H1 (cell line): ENCODE measurements at regions not wholly inside any gene's neighbourhood (a gene's known extent, or its start where the extent isn't known, plus 50 kb on each side); places are given as distances from the start of the nearest gene placed in this dataset.

Experiments used
- CTCF ChIA-PET: fragments of 300-600 bp; sonication (Branson Sonifier 250); formaldehyde crosslinking; loops from one replicate; lab custom pipeline; 2021; ENCODE audit not compliant: partially characterized antibody; lab: Charles Lee
- POLR2A ChIA-PET: fragments of 300-600 bp; sonication (Branson Sonifier 250); formaldehyde crosslinking; loops from one replicate; lab custom pipeline; 2021; ENCODE audit warnings: inconsistent platforms; ENCODE audit not compliant: partially characterized antibody; lab: Charles Lee
- DNase-seq, 2 experiments: peaks; one replicate each; pipeline versions ENCODE4 v3.0.0 to v3.0.0-alpha.2; 2010 to 2022; ENCODE audit warnings: low spot score in 2 of 2, low read depth in 1 of 2, mixed read lengths in 1 of 2
- FAIRE-seq: peaks from 2 replicates; lab custom pipeline; 2011; peaks lifted over from hg19 to GRCh38; lab: Jason Lieb, UNC
- H2AFZ ChIP-seq: 2 replicates; pipeline ENCODE4 v1.8.1; 2012; ENCODE audit warnings: low read length, inconsistent platforms
- H2AK5ac ChIP-seq: 2 replicates; pipeline ENCODE4 v1.6.1; 2013; ENCODE audit warnings: low read depth, low read length
- H2BK120ac ChIP-seq: replicated peaks from 2 replicates; pipeline ENCODE3; 2013; ENCODE audit warnings: low read depth, low read length, inconsistent platforms
- H2BK12ac ChIP-seq: 2 replicates; pipeline ENCODE4 v1.6.1; 2013; ENCODE audit warnings: low read depth, low read length
- H2BK15ac ChIP-seq: 2 replicates; pipeline ENCODE4 v1.6.1; 2013; ENCODE audit warnings: low read length
- H2BK20ac ChIP-seq: 2 replicates; pipeline ENCODE4 v1.6.1; 2013; ENCODE audit warnings: low read length
- H2BK5ac ChIP-seq: 2 replicates; pipeline ENCODE4 v1.6.1; 2013; ENCODE audit warnings: low read depth, low read length
- H3K14ac ChIP-seq: 2 replicates; pipeline ENCODE4 v1.6.1; 2013; ENCODE audit warnings: inconsistent platforms; ENCODE audit not compliant: insufficient read length
- H3K18ac ChIP-seq: 2 replicates; pipeline ENCODE4 v1.6.1; 2013; ENCODE audit warnings: low read length; ENCODE audit errors: extremely low read depth
- H3K23ac ChIP-seq: 2 replicates; pipeline ENCODE4 v1.6.1; 2013; ENCODE audit warnings: inconsistent platforms; ENCODE audit not compliant: insufficient read length
- H3K23me2 ChIP-seq: 2 replicates; pipeline ENCODE4 v1.6.1; 2013; ENCODE audit warnings: low read depth, low read length
- H3K27ac ChIP-seq: 2 replicates; pipeline ENCODE4 v1.6.1; 2011; ENCODE audit warnings: low read depth, low read length, inconsistent platforms
- H3K27me3 ChIP-seq, 4 experiments: replicated peaks in 1 of 4; 1 replicate in 1 of 4; 2 replicates in 3 of 4; pipeline versions ENCODE4 v1.6.1 to v1.8.1; 2011 to 2013; ENCODE audit warnings: low read length in 3 of 4, mild to moderate bottlenecking in 3 of 4, inconsistent platforms in 2 of 4, mixed read lengths in 2 of 4, moderate library complexity in 1 of 4; ENCODE audit not compliant: control insufficient read depth in 3 of 4, insufficient read depth in 3 of 4; ENCODE audit errors: extremely low read depth in 1 of 4
- H3K36me3 ChIP-seq, 4 experiments: 2 replicates each; pipeline versions ENCODE4 v1.6.1 to v1.8.1; 2011 to 2013; ENCODE audit warnings: mild to moderate bottlenecking in 4 of 4, low read length in 3 of 4, moderate library complexity in 2 of 4, control low read depth in 1 of 4, inconsistent platforms in 1 of 4; ENCODE audit not compliant: insufficient read depth in 4 of 4, control insufficient read depth in 2 of 4
- H3K4ac ChIP-seq: replicated peaks from 2 replicates; pipeline ENCODE3; 2013; ENCODE audit warnings: low read length, low read depth, mixed read lengths, inconsistent platforms; ENCODE audit not compliant: insufficient read length
- H3K4me1 ChIP-seq, 4 experiments: replicated peaks in 1 of 4; 1 replicate in 1 of 4; 2 replicates in 3 of 4; pipeline versions ENCODE4 v1.6.1 to v1.8.1; 2011 to 2013; ENCODE audit warnings: low read length in 3 of 4, inconsistent platforms in 2 of 4, mixed read lengths in 1 of 4; ENCODE audit not compliant: insufficient read depth in 4 of 4, control insufficient read depth in 3 of 4
- H3K4me2 ChIP-seq, 2 experiments: 2 replicates each; pipeline versions ENCODE4 v1.6.1 to v1.8.1; 2011 to 2013; ENCODE audit warnings: low read depth in 2 of 2, low read length in 2 of 2, control low read depth in 1 of 2, inconsistent platforms in 1 of 2, mild to moderate bottlenecking in 1 of 2; ENCODE audit not compliant: insufficient read depth in 1 of 2
- H3K4me3 ChIP-seq, 4 experiments: fragments of 200-600, 300-600 bp in 1 of 4; sonication (generic), shearing (Covaris generic), sonication (Bioruptor Twin) in 1 of 4; 2 replicates each; pipeline versions ENCODE4 v1.5.1 to v1.8.1; 2011 to 2016; ENCODE audit warnings: low read length in 4 of 4, low read depth in 3 of 4, control low read depth in 2 of 4, inconsistent platforms in 2 of 4, mild to moderate bottlenecking in 2 of 4, mixed read lengths in 1 of 4, moderate library complexity in 1 of 4; ENCODE audit not compliant: insufficient read depth in 2 of 4; ENCODE audit errors: extremely low read depth in 1 of 4
- H3K56ac ChIP-seq: replicated peaks from 2 replicates; pipeline ENCODE3; 2013; ENCODE audit warnings: low read depth, mild to moderate bottlenecking, mixed read lengths, low read length, inconsistent platforms; ENCODE audit not compliant: insufficient read length
- H3K79me1 ChIP-seq: 2 replicates; pipeline ENCODE4 v1.6.1; 2013; ENCODE audit warnings: low read depth, low read length, control low read depth
- H3K79me2 ChIP-seq, 2 experiments: 2 replicates each; pipeline versions ENCODE4 v1.6.1 to v1.8.1; 2012 to 2013; ENCODE audit warnings: low read length in 2 of 2, mild to moderate bottlenecking in 2 of 2, inconsistent platforms in 1 of 2; ENCODE audit not compliant: insufficient read depth in 2 of 2, control insufficient read depth in 1 of 2
- H3K9ac ChIP-seq, 4 experiments: replicated peaks in 1 of 4; 1 replicate in 1 of 4; 2 replicates in 3 of 4; pipeline versions ENCODE4 v1.6.1 to v1.8.1; 2011 to 2013; ENCODE audit warnings: low read depth in 3 of 4, low read length in 3 of 4, control low read depth in 2 of 4, mild to moderate bottlenecking in 2 of 4, moderate library complexity in 2 of 4, inconsistent platforms in 1 of 4; ENCODE audit errors: extremely low read depth in 1 of 4
- H3K9me3 ChIP-seq, 2 experiments: 2 replicates each; pipeline versions ENCODE4 v1.6.1 to v1.8.1; 2012 to 2013; ENCODE audit warnings: mild to moderate bottlenecking in 2 of 2, moderate library complexity in 2 of 2, control low read depth in 1 of 2, inconsistent platforms in 1 of 2, low read depth in 1 of 2, low read length in 1 of 2, mixed read lengths in 1 of 2; ENCODE audit not compliant: insufficient read depth in 2 of 2
- H4K20me1 ChIP-seq, 2 experiments: replicated peaks in 1 of 2; 2 replicates each; pipeline versions ENCODE3 to v1.8.1; 2011 to 2013; ENCODE audit warnings: inconsistent platforms in 2 of 2, low read length in 2 of 2, mild to moderate bottlenecking in 1 of 2; ENCODE audit not compliant: insufficient read depth in 2 of 2, control insufficient read depth in 1 of 2
- H4K5ac ChIP-seq: 2 replicates; pipeline ENCODE4 v1.6.1; 2013; ENCODE audit warnings: low read length, low read depth, mixed read lengths, inconsistent platforms; ENCODE audit not compliant: insufficient read length
- H4K8ac ChIP-seq: 2 replicates; pipeline ENCODE4 v1.8.0; 2013; ENCODE audit warnings: mild to moderate bottlenecking, moderate library complexity, low read length, inconsistent platforms; ENCODE audit not compliant: insufficient read depth; ENCODE audit errors: extremely low read depth
- H4K91ac ChIP-seq: replicated peaks from 2 replicates; pipeline ENCODE3; 2013; ENCODE audit warnings: low read length, mixed read lengths, inconsistent platforms; ENCODE audit not compliant: insufficient read length
- GABPA ChIP-seq: IDR thresholded peaks from 2 replicates; pipeline ENCODE4 v1.6.1; 2011; ENCODE audit warnings: mild to moderate bottlenecking, low read length, moderate library complexity, borderline replicate concordance; ENCODE audit not compliant: insufficient read depth
- MAFK ChIP-seq: IDR thresholded peaks from 2 replicates; pipeline ENCODE4 v1.6.1; 2012; ENCODE audit warnings: low read depth, mild to moderate bottlenecking, improper control_type of control experiment, low read length

DNA sequence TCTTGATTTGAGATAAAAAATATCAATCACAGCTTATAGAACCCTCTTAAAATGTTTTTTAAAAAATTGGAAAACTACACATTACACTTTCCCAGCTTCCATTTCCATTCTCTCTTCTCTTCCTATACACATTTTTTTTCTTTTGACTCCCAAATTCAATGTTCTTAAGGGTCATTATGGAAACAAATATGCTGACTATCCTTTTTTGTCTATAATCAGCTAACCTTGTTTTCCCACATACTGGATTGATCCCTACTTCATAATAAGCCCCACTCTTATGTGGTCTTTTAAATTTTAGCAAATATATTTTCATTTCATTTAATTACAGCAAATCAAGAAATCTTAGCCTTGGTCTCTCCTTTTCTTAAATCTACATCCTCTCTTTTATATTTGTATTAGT, 378.4 kb downstream of the MEI4 start:
- Histone ChIP-seq H3K56ac (no peak overlapping the region), H3K14ac (no peak overlapping the region), H3K27ac (no peak overlapping the region), H3K4me2 (no peak overlapping the region), H2BK20ac (no peak overlapping the region), H4K5ac (no peak overlapping the region), H2AK5ac (no peak overlapping the region), H3K27me3 (no peaks in the 10 kb centered on the region), H3K4me3 (no peak overlapping the region), H2BK15ac (no peak overlapping the region), H2BK120ac (no peak overlapping the region), H4K20me1 (no peaks in the 10 kb centered on the region), H2BK12ac (no peak overlapping the region), H3K9me3 (no peaks in the 10 kb centered on the region), H3K4me1 (no peaks in the 10 kb centered on the region), H2AFZ (no peak overlapping the region), H3K79me2 (no peaks in the 10 kb centered on the region), H3K79me1 (no peaks in the 10 kb centered on the region), H3K36me3 (no peaks in the 10 kb centered on the region), H4K91ac (no peak overlapping the region), H3K18ac (no peak overlapping the region), H3K4ac (no peak overlapping the region), H3K23me2 (no peaks in the 10 kb centered on the region), H4K8ac (no peak overlapping the region), H3K9ac (no peak overlapping the region), H3K23ac (no peak overlapping the region), H2BK5ac (no peak overlapping the region)
- ChIA-PET CTCF (no interaction called here), POLR2A (no interaction called here)
- FAIRE-seq (no peak), DNase-seq (no peak)
- peak; percentile 58; the same call in 1 of the 2 replicates for TF ChIP-seq MAFK
- TF ChIP-seq GABPA: no peak
